ENCODE measurements at regions not wholly inside any gene's neighbourhood (a gene's known extent, or its start where the extent isn't known, plus 50 kb on each side); places are given as distances from the start of the nearest gene placed in this dataset.
A peak's percentile ranks its signal among the peaks of the same experiment; 100 is the strongest.
"Not testable (repeated sequence)": the region's sequence is repeated elsewhere in the genome, so short reads cannot be mapped to it uniquely, and the experiment has no call there.

GRCh38 chr2:172248381-172248780 is 145.7 kb upstream of the DLX2 start:
- DNase-seq (no peak), ATAC-seq (no peak)
- intact Hi-C loops (cut with DNase I, micrococcal nuclease): no loop called here

- intact Hi-C loops (cut with DNase I, micrococcal nuclease): no loop called here
- ATAC-seq (no peak), DNase-seq (no peak)
Observed at GRCh38 chr2:172248785-172249187, 146.1 kb upstream of the DLX2 start.

GRCh38 chr2:172249334-172249733 is 146.6 kb upstream of the DLX2 start:
- ATAC-seq: no peak
- no peak for DNase-seq
- intact Hi-C loops (cut with DNase I, micrococcal nuclease): no loop called here

GRCh38 chr2:172249986-172250385 is 147.3 kb upstream of the DLX2 start:
- intact Hi-C loops (cut with DNase I, micrococcal nuclease): no loop called here
- DNase-seq (no peak), ATAC-seq (no peak)

- ATAC-seq (no peak), DNase-seq (no peak)
- intact Hi-C loops (cut with DNase I, micrococcal nuclease): no loop called here
Observed at GRCh38 chr2:172251231-172251630, 148.5 kb upstream of the DLX2 start.

- DNase-seq (no peak), ATAC-seq (no peak)
- intact Hi-C loops (cut with DNase I, micrococcal nuclease): no loop called here
Observed at GRCh38 chr2:172252154-172252553, 149.5 kb upstream of the DLX2 start.

GRCh38 chr2:172253190-172254052 is 150.7 kb upstream of the DLX2 start:
- DNase-seq: peak in 1 of 2 donors; percentile 67
- intact Hi-C loops (cut with DNase I, micrococcal nuclease): no loop called here
- ATAC-seq: peak; percentile 86

- DNase-seq: no peak
- intact Hi-C loops (cut with DNase I, micrococcal nuclease): no loop called here
- no peak for ATAC-seq
Observed at GRCh38 chr2:172256886-172257285, 154.2 kb upstream of the DLX2 start.

GRCh38 chr2:172259827-172260226 is 157.1 kb upstream of the DLX2 start:
- DNase-seq (no peak), ATAC-seq (no peak)
- intact Hi-C loops (cut with DNase I, micrococcal nuclease): no loop called here

GRCh38 chr2:172260336-172260735 is 157.6 kb upstream of the DLX2 start:
- intact Hi-C loops (cut with DNase I, micrococcal nuclease): no loop called here
- ATAC-seq: no peak

GRCh38 chr2:172261292-172261691 is 158.6 kb upstream of the DLX2 start:
- ATAC-seq: no peak
- no peak for DNase-seq
- intact Hi-C loops (cut with DNase I, micrococcal nuclease): no loop called here

More at GRCh38 chr2:172260336-172260735, 157.6 kb upstream of the DLX2 start:
- DNase-seq: no peak

- intact Hi-C loops (cut with DNase I, micrococcal nuclease): no loop called here
- ATAC-seq (no peak), DNase-seq (no peak)
Observed at GRCh38 chr2:172262486-172262885, 159.8 kb upstream of the DLX2 start.

GRCh38 chr2:172264820-172265219 is 162.1 kb upstream of the DLX2 start:
- intact Hi-C loops (cut with DNase I, micrococcal nuclease); DNase-seq; ATAC-seq: not testable (repeated sequence)

- not testable (repeated sequence) for DNase-seq
Observed at GRCh38 chr2:172269507-172270244, 157.7 kb upstream of the ITGA6 start.

GRCh38 chr2:172270278-172271079 is 156.9 kb upstream of the ITGA6 start:
- intact Hi-C loops (cut with DNase I, micrococcal nuclease): no loop called here
- DNase-seq: peak; percentile 50 to 71
- peak; percentile 69 for ATAC-seq

More at GRCh38 chr2:172269507-172270244, 157.7 kb upstream of the ITGA6 start:
- ATAC-seq; intact Hi-C loops (cut with DNase I, micrococcal nuclease): not testable (repeated sequence)

GRCh38 chr2:172273910-172274571 is 153.3 kb upstream of the ITGA6 start:
- intact Hi-C loops (cut with DNase I, micrococcal nuclease): no loop called here
- DNase-seq: no peak

GRCh38 chr2:172275239-172275638 is 152.1 kb upstream of the ITGA6 start:
- intact Hi-C loops (cut with DNase I, micrococcal nuclease): no loop called here
- ATAC-seq: no peak
- no peak for DNase-seq

More at GRCh38 chr2:172273910-172274571, 153.3 kb upstream of the ITGA6 start:
- ATAC-seq: peak; percentile 71

- intact Hi-C loops (cut with DNase I, micrococcal nuclease): no loop called here
- DNase-seq: no peak
- no peak for ATAC-seq
Observed at GRCh38 chr2:172276961-172277360, 150.4 kb upstream of the ITGA6 start.

- no peak for DNase-seq
- intact Hi-C loops (cut with DNase I, micrococcal nuclease): no loop called here
- ATAC-seq: no peak
Observed at GRCh38 chr2:172278667-172279066, 148.7 kb upstream of the ITGA6 start.
